DOHH2 (cell line): ENCODE measurements at regions not wholly inside any gene's neighbourhood (a gene's known extent, or its start where the extent isn't known, plus 50 kb on each side); places are given as distances from the start of the nearest gene placed in this dataset.

Source experiments
- H3F3A ChIP-seq: fragments of 200-600 bp; sonication (generic), shearing (Covaris generic); 2 replicates; pipeline ENCODE4 v1.6.0; 2016; ENCODE audit warnings: antibody characterized with exemption, mild to moderate bottlenecking; ENCODE audit not compliant: control insufficient read depth, insufficient read depth
- H3K27ac ChIP-seq: fragments of 200-600 bp; sonication (generic); 2 replicates; pipeline ENCODE4 v1.5.1; 2014; ENCODE audit warnings: low read depth, mild to moderate bottlenecking, low read length, moderate library complexity
- H3K27me3 ChIP-seq: fragments of 200-600 bp; sonication (generic); 2 replicates; pipeline ENCODE4 v1.6.1; 2014; ENCODE audit warnings: mild to moderate bottlenecking, low read length, mixed read lengths; ENCODE audit not compliant: control insufficient read depth
- H3K36me3 ChIP-seq: fragments of 200-600 bp; sonication (generic); 2 replicates; pipeline ENCODE4 v1.6.1; 2014; ENCODE audit warnings: mild to moderate bottlenecking, low read length, moderate library complexity, mixed read lengths; ENCODE audit not compliant: control insufficient read depth
- H3K4me1 ChIP-seq: fragments of 200-600 bp; sonication (generic); 2 replicates; pipeline ENCODE4 v1.6.1; 2014; ENCODE audit warnings: mild to moderate bottlenecking, low read length, mixed read lengths; ENCODE audit not compliant: control insufficient read depth
- H3K4me2 ChIP-seq: fragments of 200-600 bp; sonication (generic); 2 replicates; pipeline ENCODE4 v1.6.0; 2014; ENCODE audit warnings: mild to moderate bottlenecking, low read length, moderate library complexity
- H3K4me3 ChIP-seq: fragments of 200-600 bp; sonication (generic); 2 replicates; pipeline ENCODE4 v1.5.1; 2014; ENCODE audit warnings: mild to moderate bottlenecking, low read length, mixed read lengths
- H3K79me2 ChIP-seq: fragments of 200-600 bp; sonication (generic); 2 replicates; pipeline ENCODE4 v1.6.1; 2014; ENCODE audit warnings: mild to moderate bottlenecking, low read length, mixed read lengths; ENCODE audit not compliant: control insufficient read depth
- H3K9me2 ChIP-seq: fragments of 200-600 bp; sonication (generic); replicated peaks from 2 replicates; pipeline ENCODE4 v1.6.1; 2014; ENCODE audit warnings: mild to moderate bottlenecking, low read length, mixed read lengths; ENCODE audit not compliant: control insufficient read depth
- H3K9me3 ChIP-seq: fragments of 200-600 bp; sonication (generic); 2 replicates; pipeline ENCODE4 v1.6.1; 2014; ENCODE audit warnings: antibody characterized with exemption, low read length, mixed read lengths; ENCODE audit not compliant: control insufficient read depth, insufficient read depth
- H4K20me1 ChIP-seq: fragments of 200-600 bp; sonication (generic); 2 replicates; pipeline ENCODE4 v1.6.0; 2014; ENCODE audit warnings: low read depth, mild to moderate bottlenecking, antibody characterized with exemption, low read length, moderate library complexity; ENCODE audit not compliant: control insufficient read depth, insufficient read depth
- CTCF ChIP-seq: fragments of 200-600 bp; sonication (generic); IDR thresholded peaks from one replicate; pipeline ENCODE4 v1.5.1; 2014; ENCODE audit warnings: antibody characterized with exemption, mild to moderate bottlenecking, low read depth, low read length; ENCODE audit not compliant: poor library complexity, severe bottlenecking
- EZH2phosphoT487 ChIP-seq: fragments of 200-600 bp; sonication (generic); IDR thresholded peaks from 2 replicates; pipeline ENCODE4 v1.6.1; 2017; ENCODE audit warnings: borderline replicate concordance, mild to moderate bottlenecking, antibody characterized with exemption, low read length, moderate library complexity, mixed read lengths

GRCh38 chrY:19477959-19478358, 266.6 kb downstream of the KDM5D start:
- Histone ChIP-seq H4K20me1 (no peaks in the 10 kb centered on the region), H3K27me3 (no peaks in the 10 kb centered on the region), H3K4me1 (no peaks in the 10 kb centered on the region), H3K9me3 (no peaks in the 10 kb centered on the region), H3K79me2 (no peaks in the 10 kb centered on the region), H3K27ac (no peak overlapping the region), H3F3A (no peaks in the 10 kb centered on the region), H3K4me3 (no peak overlapping the region), H3K4me2 (no peak overlapping the region), H3K9me2 (no peaks in the 10 kb centered on the region), H3K36me3 (no peaks in the 10 kb centered on the region)
- TF ChIP-seq EZH2phosphoT487 (no peak), CTCF (no peak)

GRCh38 chrY:19465809-19466208, 278.7 kb downstream of the KDM5D start:
- Histone ChIP-seq H3K27ac (no peak overlapping the region), H3K4me2 (no peak overlapping the region), H3F3A (no peaks in the 10 kb centered on the region), H4K20me1 (no peaks in the 10 kb centered on the region), H3K9me2 (no peaks in the 10 kb centered on the region), H3K27me3 (no peaks in the 10 kb centered on the region), H3K4me1 (0 out of 2 replicates have a peak, but pooled peaks cover 5% of the 10 kb centered on the region), H3K36me3 (no peaks in the 10 kb centered on the region), H3K4me3 (no peak overlapping the region), H3K79me2 (no peaks in the 10 kb centered on the region), H3K9me3 (no peaks in the 10 kb centered on the region)
- no peak for TF ChIP-seq EZH2phosphoT487
- no peak for TF ChIP-seq CTCF

GRCh38 chrY:19456855-19457448, 287.6 kb downstream of the KDM5D start:
- Histone ChIP-seq H3K27me3 (no peaks in the 10 kb centered on the region), H3K79me2 (no peaks in the 10 kb centered on the region), H3K4me1 (no peaks in the 10 kb centered on the region), H3K27ac (no peak overlapping the region), H3K4me3 (no peak overlapping the region), H4K20me1 (no peaks in the 10 kb centered on the region), H3K9me3 (no peaks in the 10 kb centered on the region), H3F3A (no peaks in the 10 kb centered on the region), H3K4me2 (no peak overlapping the region), H3K9me2 (no peaks in the 10 kb centered on the region), H3K36me3 (no peaks in the 10 kb centered on the region)
- TF ChIP-seq EZH2phosphoT487 = no peak
- no peak for TF ChIP-seq CTCF
